CD8-positive, alpha-beta memory T cell (primary cell): ENCODE measurements at regions not wholly inside any gene's neighbourhood (a gene's known extent, or its start where the extent isn't known, plus 50 kb on each side); places are given as distances from the start of the nearest gene placed in this dataset.

Experiments used
- CTCF ChIA-PET: fragments of 350-600 bp; sonication (Branson Sonifier 250); formaldehyde crosslinking; loops from one replicate; lab custom pipeline; 2021; ENCODE audit warnings: antibody characterized with exemption; lab: Charles Lee
- POLR2A ChIA-PET: fragments of 350-600 bp; sonication (Branson Sonifier 250); formaldehyde crosslinking; loops from one replicate; lab custom pipeline; 2021; ENCODE audit warnings: antibody characterized with exemption; lab: Charles Lee
- DNase-seq, 5 donors: peaks; one replicate each; pipeline versions ENCODE4 v3.0.0 to v3.0.0-alpha.2; 2020 to 2022; ENCODE audit warnings: mixed read lengths in 1 of 5
- H3K27ac ChIP-seq: one replicate; pipeline ENCODE4 v1.7.0; 2013; ENCODE audit warnings: low read depth, mild to moderate bottlenecking, low read length, moderate library complexity
- H3K27me3 ChIP-seq: 2 replicates; pipeline ENCODE4 v1.7.0; 2013; ENCODE audit warnings: low read length, mild to moderate bottlenecking; ENCODE audit not compliant: insufficient read depth, poor library complexity, severe bottlenecking
- H3K36me3 ChIP-seq: 2 replicates; pipeline ENCODE4 v1.7.0; 2013; ENCODE audit warnings: mild to moderate bottlenecking, low read length, moderate library complexity; ENCODE audit not compliant: insufficient read depth
- H3K4me1 ChIP-seq: 2 replicates; pipeline ENCODE4 v1.7.0; 2013; ENCODE audit warnings: mild to moderate bottlenecking, low read length, moderate library complexity; ENCODE audit not compliant: insufficient read depth
- H3K4me3 ChIP-seq: 2 replicates; pipeline ENCODE4 v1.7.0; 2013; ENCODE audit warnings: mild to moderate bottlenecking, low read length
- H3K9me3 ChIP-seq: 2 replicates; pipeline ENCODE4 v1.7.0; 2013; ENCODE audit warnings: mild to moderate bottlenecking, low read length
- H3K27ac Mint-ChIP-seq, 8 donors: one replicate each; pipeline ENCODE4 v1.8.0; 2020 to 2021; ENCODE audit warnings: mixed read lengths in 8 of 8, mild to moderate bottlenecking in 6 of 8, inconsistent platforms in 3 of 8, moderate library complexity in 3 of 8
- H3K27me3 Mint-ChIP-seq, 2 donors: one replicate each; pipeline ENCODE4 v1.8.0; 2020 to 2021; ENCODE audit warnings: mixed read lengths in 2 of 2, mild to moderate bottlenecking in 1 of 2, moderate library complexity in 1 of 2
- H3K36me3 Mint-ChIP-seq, 3 donors: one replicate each; pipeline ENCODE4 v1.8.0; 2020 to 2021; ENCODE audit warnings: mixed read lengths in 3 of 3, inconsistent platforms in 1 of 3, mild to moderate bottlenecking in 1 of 3
- H3K4me1 Mint-ChIP-seq, 3 donors: one replicate each; pipeline ENCODE4 v1.8.0; 2020 to 2021; ENCODE audit warnings: mixed read lengths in 3 of 3, inconsistent platforms in 1 of 3, mild to moderate bottlenecking in 1 of 3
- H3K4me3 Mint-ChIP-seq, 7 donors: one replicate each; pipeline ENCODE4 v1.8.0; 2020 to 2021; ENCODE audit warnings: mixed read lengths in 7 of 7, mild to moderate bottlenecking in 6 of 7, moderate library complexity in 4 of 7, inconsistent platforms in 2 of 7
- H3K9me3 Mint-ChIP-seq, 5 donors: one replicate each; pipeline ENCODE4 v1.8.0; 2020 to 2022; ENCODE audit warnings: mixed read lengths in 5 of 5, mild to moderate bottlenecking in 3 of 5, moderate library complexity in 2 of 5, inconsistent platforms in 1 of 5

DNA sequence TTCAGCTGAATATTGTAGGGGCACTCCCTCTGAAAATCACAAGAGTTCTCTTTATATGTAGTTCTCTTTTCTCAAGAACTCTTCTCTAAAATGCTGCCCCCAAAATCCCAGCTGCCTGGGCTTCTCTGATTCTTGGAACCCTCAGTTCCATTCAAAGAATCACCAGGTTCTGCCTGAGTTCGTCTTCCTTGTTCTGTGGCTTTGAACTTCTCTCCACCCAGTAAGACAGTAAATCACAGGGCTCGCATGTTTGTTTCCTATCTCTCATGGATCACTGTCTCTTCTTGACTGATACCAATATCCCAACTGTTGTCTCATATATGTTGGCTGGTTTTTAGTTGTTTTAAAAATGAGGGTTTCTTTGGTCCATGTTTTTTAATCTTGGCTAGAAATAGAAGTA is 359.5 kb upstream of the CBLB start:
- ChIA-PET CTCF (no interaction called here), POLR2A (no interaction called here)
- H3K4me1 Mint-ChIP-seq = peaks cover 29 to 39% (median 38%) of the 10 kb centered on the region in 3 donors
- H3K27me3 ChIP-seq = no peaks in the 10 kb centered on the region
- H3K36me3 ChIP-seq = no peaks in the 10 kb centered on the region
- H3K9me3 Mint-ChIP-seq = peaks cover 0 to 7% (median 0%) of the 10 kb centered on the region in 5 donors
- no peak overlapping the region for H3K4me3 ChIP-seq
- no peak overlapping the region for H3K27ac ChIP-seq
- H3K27me3 Mint-ChIP-seq = peaks cover 0 to 2% of the 10 kb centered on the region in 2 donors
- no peak overlapping the region for H3K4me3 Mint-ChIP-seq
- H3K27ac Mint-ChIP-seq = peak overlapping the region in 2 of 8 donors; percentile 11 to 36
- H3K4me1 ChIP-seq = peaks cover 13% of the 10 kb centered on the region
- no peak for DNase-seq
- no peaks in the 10 kb centered on the region for H3K9me3 ChIP-seq
- peaks cover 0 to 48% (median 4%) of the 10 kb centered on the region in 3 donors for H3K36me3 Mint-ChIP-seq

DNA sequence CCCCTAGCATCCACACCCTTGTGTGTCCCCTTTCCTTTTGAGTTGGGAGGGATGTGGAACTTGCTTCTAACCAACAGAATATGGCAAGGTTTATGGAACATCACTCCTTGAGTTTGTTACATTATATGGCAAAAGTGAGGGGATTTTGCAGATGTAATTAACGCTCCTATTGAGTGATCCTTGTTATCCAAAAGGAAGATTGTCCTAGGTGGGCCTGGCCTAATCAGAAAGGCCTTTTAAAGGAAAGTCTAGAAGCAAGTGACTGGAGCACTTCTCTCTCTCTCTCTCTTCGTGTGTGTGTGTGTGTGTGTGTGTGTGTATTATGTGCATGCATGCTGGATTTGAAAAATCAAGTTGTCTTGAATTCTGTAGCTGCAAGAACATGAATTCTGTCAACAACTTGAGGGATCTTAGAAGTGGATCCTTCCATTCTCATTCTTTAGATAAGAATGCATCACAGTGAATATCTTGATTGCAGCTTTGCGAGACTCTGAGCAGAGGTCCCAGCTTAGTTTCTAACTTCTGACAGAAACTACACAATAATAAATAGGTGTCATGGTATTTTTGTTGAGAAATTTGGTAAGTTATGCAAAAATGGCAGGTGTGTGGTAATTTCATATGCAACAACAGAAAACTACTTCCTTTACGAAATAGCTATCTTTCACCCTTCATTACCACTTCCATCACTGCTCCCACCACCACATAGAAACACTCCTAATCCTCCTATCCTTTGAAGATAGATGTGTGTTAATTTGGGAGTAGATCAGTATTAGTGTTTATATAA is 360.9 kb upstream of the CBLB start:
- POLR2A ChIA-PET = no interaction called here
- CTCF ChIA-PET = no interaction called here

DNA sequence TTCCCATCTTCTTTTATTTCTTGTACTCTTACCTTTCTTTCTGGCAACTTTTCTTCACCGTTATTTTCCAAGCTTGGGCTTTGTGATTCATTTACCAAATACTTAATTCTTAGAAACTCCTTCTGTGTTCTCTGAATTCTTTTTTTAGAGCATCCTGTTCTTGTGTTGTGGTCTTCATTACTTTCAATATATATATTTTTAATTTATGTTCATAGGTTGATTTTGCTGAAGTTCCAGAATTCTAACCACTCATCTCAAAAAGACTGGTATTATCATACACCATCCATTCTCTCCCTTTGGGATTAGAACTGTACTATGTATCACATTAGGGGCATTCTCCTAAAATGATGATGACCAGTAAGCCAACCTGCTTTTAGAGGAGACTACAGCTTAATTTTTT is 362.3 kb upstream of the CBLB start:
- H3K27ac ChIP-seq = no peak overlapping the region
- peak overlapping the region in 5 of 7 donors; percentile 46 to 64 (median 62) for H3K4me3 Mint-ChIP-seq
- peaks cover 0 to 41% (median 4%) of the 10 kb centered on the region in 3 donors for H3K36me3 Mint-ChIP-seq
- no peaks in the 10 kb centered on the region for H3K27me3 ChIP-seq
- peaks cover 0 to 3% (median 0%) of the 10 kb centered on the region in 5 donors for H3K9me3 Mint-ChIP-seq
- peak overlapping the region; percentile 0 to 92 (median 63) for H3K27ac Mint-ChIP-seq
- POLR2A ChIA-PET = no interaction called here
- no peak for DNase-seq
- peaks cover 30 to 39% (median 38%) of the 10 kb centered on the region in 3 donors for H3K4me1 Mint-ChIP-seq
- peaks cover 0 to 2% of the 10 kb centered on the region in 2 donors for H3K27me3 Mint-ChIP-seq
- H3K4me1 ChIP-seq = peaks cover 13% of the 10 kb centered on the region
- no peaks in the 10 kb centered on the region for H3K9me3 ChIP-seq
- no peak overlapping the region for H3K4me3 ChIP-seq
- CTCF ChIA-PET = no interaction called here
- no peaks in the 10 kb centered on the region for H3K36me3 ChIP-seq

More for the DNA sequence above, 360.9 kb upstream of the CBLB start:
- H3K36me3 Mint-ChIP-seq = peaks cover 0 to 46% (median 4%) of the 10 kb centered on the region in 3 donors
- Histone ChIP-seq H3K9me3 (no peaks in the 10 kb centered on the region), H3K36me3 (no peaks in the 10 kb centered on the region), H3K4me3 (no peak overlapping the region), H3K27ac (no peak overlapping the region), H3K4me1 (peaks cover 13% of the 10 kb centered on the region), H3K27me3 (no peaks in the 10 kb centered on the region)
- H3K4me3 Mint-ChIP-seq = no peak overlapping the region
- peaks cover 0 to 2% of the 10 kb centered on the region in 2 donors for H3K27me3 Mint-ChIP-seq
- H3K27ac Mint-ChIP-seq = peak overlapping the region in 3 of 8 donors; percentile 24 to 65 (median 65)
- peaks cover 30 to 39% (median 38%) of the 10 kb centered on the region in 3 donors for H3K4me1 Mint-ChIP-seq
- H3K9me3 Mint-ChIP-seq = peaks cover 0 to 3% (median 0%) of the 10 kb centered on the region in 5 donors
- no peak for DNase-seq

DNA sequence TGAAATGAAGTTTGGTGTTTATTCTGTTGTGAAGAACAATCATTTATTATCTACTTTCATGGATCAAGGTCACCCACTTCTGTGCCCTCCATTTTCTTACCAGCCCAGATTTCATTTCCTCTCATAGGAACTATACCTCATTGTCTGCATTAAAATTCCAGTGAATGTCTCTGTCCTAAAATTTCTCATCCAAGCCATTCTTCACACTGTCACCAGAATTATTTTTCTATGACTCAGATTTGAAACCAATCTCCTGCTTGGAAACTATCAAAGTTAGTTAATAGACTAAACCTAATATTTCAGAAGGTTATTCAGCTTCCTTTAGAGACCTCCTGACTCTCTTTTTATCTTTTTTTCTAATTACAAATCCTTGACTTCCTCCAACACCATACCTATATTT is 364.1 kb upstream of the CBLB start:
- Mint-ChIP-seq H3K4me3 (no peak overlapping the region), H3K27ac (no peak overlapping the region), H3K9me3 (peaks cover 0 to 3% (median 0%) of the 10 kb centered on the region in 5 donors), H3K4me1 (peaks cover 29 to 39% (median 30%) of the 10 kb centered on the region in 3 donors), H3K27me3 (peaks cover 0 to 2% of the 10 kb centered on the region in 2 donors), H3K36me3 (peaks cover 0 to 29% (median 8%) of the 10 kb centered on the region in 3 donors)
- H3K4me1 ChIP-seq = peaks cover 13% of the 10 kb centered on the region
- no peak overlapping the region for H3K4me3 ChIP-seq
- POLR2A ChIA-PET = no interaction called here
- no peaks in the 10 kb centered on the region for H3K36me3 ChIP-seq
- CTCF ChIA-PET = no interaction called here
- no peaks in the 10 kb centered on the region for H3K9me3 ChIP-seq
- H3K27me3 ChIP-seq = no peaks in the 10 kb centered on the region
- no peak overlapping the region for H3K27ac ChIP-seq
- DNase-seq = no peak

DNA sequence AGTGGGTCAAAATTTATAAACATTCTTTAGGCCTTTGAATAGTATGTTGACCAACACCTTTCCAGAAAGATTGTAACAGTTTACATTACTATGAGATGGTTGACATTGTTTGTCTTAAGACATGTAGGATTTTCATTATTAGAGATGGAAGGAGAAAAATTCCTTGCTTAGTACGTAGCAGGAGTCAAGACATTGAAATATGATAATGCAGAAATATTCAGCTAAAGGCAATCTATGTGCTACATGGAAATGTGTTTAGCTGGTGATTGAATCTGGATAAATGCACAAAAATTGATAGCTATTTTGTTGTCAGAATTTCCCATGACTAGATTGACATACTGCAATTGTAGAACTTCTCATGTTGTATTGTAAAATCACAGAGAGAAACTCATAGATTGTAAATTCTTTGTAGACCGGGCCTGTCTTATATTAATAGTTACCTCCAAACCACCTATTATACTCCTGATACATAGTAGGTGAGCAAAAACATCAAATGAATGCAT is 370.4 kb upstream of the CBLB start:
- no peaks in the 10 kb centered on the region for H3K4me1 ChIP-seq
- no peaks in the 10 kb centered on the region for H3K36me3 ChIP-seq
- DNase-seq = no peak
- Mint-ChIP-seq H3K4me3 (no peak overlapping the region), H3K4me1 (no peaks in the 10 kb centered on the region), H3K9me3 (peaks cover 0 to 7% (median 0%) of the 10 kb centered on the region in 5 donors), H3K27ac (no peak overlapping the region), H3K27me3 (no peaks in the 10 kb centered on the region), H3K36me3 (peaks cover 0 to 16% (median 4%) of the 10 kb centered on the region in 3 donors)
- CTCF ChIA-PET = no interaction called here
- no peak overlapping the region for H3K4me3 ChIP-seq
- no peaks in the 10 kb centered on the region for H3K27me3 ChIP-seq
- no peaks in the 10 kb centered on the region for H3K9me3 ChIP-seq
- no peak overlapping the region for H3K27ac ChIP-seq
- POLR2A ChIA-PET = no interaction called here

DNA sequence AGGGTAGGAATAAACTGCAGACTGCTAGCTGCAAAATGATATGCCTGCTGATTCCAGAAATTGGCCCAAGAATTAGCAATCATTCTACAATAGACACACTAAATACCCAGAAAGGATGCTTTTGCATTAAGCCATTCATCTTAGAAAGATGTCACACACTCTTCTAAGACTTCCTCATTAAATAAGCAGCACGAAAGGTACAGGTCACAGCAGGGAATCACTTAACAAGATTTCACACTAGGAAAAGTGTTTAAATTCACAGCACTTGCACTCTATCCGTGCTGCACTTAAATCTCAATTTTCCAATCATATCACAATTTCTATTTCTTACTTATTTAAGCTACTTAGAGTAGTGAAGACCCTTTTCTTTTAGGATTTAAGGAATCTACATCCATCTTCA is 372.8 kb upstream of the CBLB start:
- Mint-ChIP-seq H3K9me3 (peaks cover 0 to 7% (median 0%) of the 10 kb centered on the region in 5 donors), H3K4me1 (no peaks in the 10 kb centered on the region)

DNA sequence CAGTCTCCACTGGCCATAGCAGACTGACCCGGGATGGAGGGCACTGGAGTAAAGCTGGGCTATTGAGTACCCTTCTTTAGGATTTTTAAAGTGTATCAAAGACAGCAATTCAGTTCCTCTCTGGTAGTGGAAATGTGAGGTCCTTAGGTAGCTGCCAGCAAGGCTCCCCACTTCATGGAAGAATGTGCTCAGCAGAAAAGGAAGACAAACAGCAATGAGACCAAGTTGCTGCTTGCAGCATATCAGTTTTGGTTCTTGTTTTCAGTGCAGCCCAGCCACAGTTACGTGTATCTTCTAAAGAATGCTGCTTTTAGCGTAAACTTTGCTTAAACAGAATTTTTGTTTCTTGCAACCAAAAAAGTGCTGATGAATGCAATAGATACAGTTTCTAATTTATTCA is 374.0 kb upstream of the CBLB start:
- Histone ChIP-seq H3K36me3 (no peaks in the 10 kb centered on the region), H3K27ac (no peak overlapping the region), H3K4me3 (no peak overlapping the region), H3K4me1 (no peaks in the 10 kb centered on the region), H3K9me3 (no peaks in the 10 kb centered on the region), H3K27me3 (no peaks in the 10 kb centered on the region)
- peaks cover 0 to 6% (median 0%) of the 10 kb centered on the region in 3 donors for H3K36me3 Mint-ChIP-seq
- CTCF ChIA-PET = no interaction called here
- POLR2A ChIA-PET = no interaction called here
- no peak for DNase-seq
- H3K4me3 Mint-ChIP-seq = no peak overlapping the region
- no peaks in the 10 kb centered on the region for H3K27me3 Mint-ChIP-seq
- H3K4me1 Mint-ChIP-seq = no peaks in the 10 kb centered on the region
- peaks cover 0 to 6% (median 0%) of the 10 kb centered on the region in 5 donors for H3K9me3 Mint-ChIP-seq
- peak overlapping the region in 1 of 8 donors; percentile 9 for H3K27ac Mint-ChIP-seq

More for the DNA sequence above, 372.8 kb upstream of the CBLB start:
- no peaks in the 10 kb centered on the region for H3K27me3 ChIP-seq
- H3K4me3 Mint-ChIP-seq = no peak overlapping the region
- no peaks in the 10 kb centered on the region for H3K27me3 Mint-ChIP-seq
- no peak overlapping the region for H3K4me3 ChIP-seq
- no peaks in the 10 kb centered on the region for H3K9me3 ChIP-seq
- H3K4me1 ChIP-seq = no peaks in the 10 kb centered on the region
- H3K27ac Mint-ChIP-seq = no peak overlapping the region
- ChIA-PET CTCF (no interaction called here), POLR2A (no interaction called here)
- H3K27ac ChIP-seq = no peak overlapping the region
- H3K36me3 ChIP-seq = no peaks in the 10 kb centered on the region
- H3K36me3 Mint-ChIP-seq = peaks cover 0 to 10% (median 4%) of the 10 kb centered on the region in 3 donors
- DNase-seq = no peak

DNA sequence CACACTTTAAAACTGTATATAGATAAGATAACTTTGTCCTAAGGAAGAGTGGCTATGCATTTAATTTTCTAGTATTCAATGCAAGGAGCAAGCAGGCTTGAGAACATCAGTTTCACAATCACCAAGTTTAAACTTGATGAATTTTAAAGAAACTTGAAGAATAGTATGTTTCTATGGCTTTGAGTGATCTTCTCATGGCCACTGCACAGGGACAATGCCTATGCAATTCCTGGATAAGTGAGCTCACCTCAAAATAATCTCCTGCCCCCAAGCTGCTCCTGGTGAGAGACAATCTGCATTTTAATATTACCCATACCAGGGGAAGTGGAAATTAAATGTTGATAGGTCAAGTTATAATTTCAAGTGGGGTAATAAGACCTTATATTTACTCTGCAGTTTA is 376.6 kb upstream of the CBLB start:
- Mint-ChIP-seq H3K27ac (no peak overlapping the region), H3K4me3 (no peak overlapping the region), H3K4me1 (peaks cover 0 to 5% (median 0%) of the 10 kb centered on the region in 3 donors), H3K36me3 (no peaks in the 10 kb centered on the region), H3K27me3 (no peaks in the 10 kb centered on the region), H3K9me3 (peaks cover 0 to 4% (median 0%) of the 10 kb centered on the region in 5 donors)
- DNase-seq = no peak
- Histone ChIP-seq H3K36me3 (no peaks in the 10 kb centered on the region), H3K4me1 (no peaks in the 10 kb centered on the region), H3K27ac (no peak overlapping the region), H3K4me3 (no peak overlapping the region), H3K9me3 (no peaks in the 10 kb centered on the region), H3K27me3 (no peaks in the 10 kb centered on the region)
- ChIA-PET CTCF (no interaction called here), POLR2A (no interaction called here)
